Stimulated activated CD8-positive, alpha-beta memory T cell treated with anti-CD3 and anti-CD28 coated beads, Interleukin-7, amount 100 ng/mL, for 24 hours (primary cell): ENCODE measurements at regions not wholly inside any gene's neighbourhood (a gene's known extent, or its start where the extent isn't known, plus 50 kb on each side); places are given as distances from the start of the nearest gene placed in this dataset.

Source experiments
- DNase-seq: peaks from one replicate; pipeline ENCODE4 v3.0.0-alpha.2; 2020; ENCODE audit warnings: low read depth

GRCh38 chr2:239778042-239778851 lies 246.9 kb downstream of the NDUFA10 start:
- DNase-seq, result no peak

GRCh38 chr2:239777219-239777618 lies 247.9 kb downstream of the NDUFA10 start:
- DNase-seq, result no peak

GRCh38 chr2:239776436-239777005 lies 248.6 kb downstream of the NDUFA10 start:
- no peak for DNase-seq

- no peak for DNase-seq
Measured at GRCh38 chr2:239775623-239776435, 249.3 kb downstream of the NDUFA10 start.

- DNase-seq, result no peak
Measured at GRCh38 chr2:239774933-239775622, 250.1 kb downstream of the NDUFA10 start.

GRCh38 chr2:239774142-239774462 lies 251.0 kb downstream of the NDUFA10 start:
- no peak for DNase-seq

- DNase-seq, result no peak
Measured at GRCh38 chr2:239773228-239774141, 251.7 kb downstream of the NDUFA10 start.

- DNase-seq, result no peak
Measured at GRCh38 chr2:239772721-239773120, 252.4 kb downstream of the NDUFA10 start.

GRCh38 chr2:239770246-239770639 lies 254.9 kb downstream of the NDUFA10 start:
- DNase-seq, result no peak

- DNase-seq, result no peak
Measured at GRCh38 chr2:239769554-239770245, 255.4 kb downstream of the NDUFA10 start.

- DNase-seq, result no peak
Measured at GRCh38 chr2:239768907-239769553, 256.1 kb downstream of the NDUFA10 start.

- DNase-seq, result no peak
Measured at GRCh38 chr2:239768031-239768790, 256.9 kb downstream of the NDUFA10 start.

GRCh38 chr2:239767021-239767905 lies 257.9 kb downstream of the NDUFA10 start:
- no peak for DNase-seq

GRCh38 chr2:239765911-239766310 lies 259.2 kb downstream of the NDUFA10 start:
- DNase-seq, result no peak

GRCh38 chr2:239765076-239765845 lies 259.9 kb downstream of the NDUFA10 start:
- DNase-seq, result no peak

- no peak for DNase-seq
Measured at GRCh38 chr2:239763433-239764097, 261.6 kb downstream of the NDUFA10 start.

GRCh38 chr2:239762655-239763269 lies 262.4 kb downstream of the NDUFA10 start:
- no peak for DNase-seq
